ENCODE measurements at regions not wholly inside any gene's neighbourhood (a gene's known extent, or its start where the extent isn't known, plus 50 kb on each side); places are given as distances from the start of the nearest gene placed in this dataset.

DNA sequence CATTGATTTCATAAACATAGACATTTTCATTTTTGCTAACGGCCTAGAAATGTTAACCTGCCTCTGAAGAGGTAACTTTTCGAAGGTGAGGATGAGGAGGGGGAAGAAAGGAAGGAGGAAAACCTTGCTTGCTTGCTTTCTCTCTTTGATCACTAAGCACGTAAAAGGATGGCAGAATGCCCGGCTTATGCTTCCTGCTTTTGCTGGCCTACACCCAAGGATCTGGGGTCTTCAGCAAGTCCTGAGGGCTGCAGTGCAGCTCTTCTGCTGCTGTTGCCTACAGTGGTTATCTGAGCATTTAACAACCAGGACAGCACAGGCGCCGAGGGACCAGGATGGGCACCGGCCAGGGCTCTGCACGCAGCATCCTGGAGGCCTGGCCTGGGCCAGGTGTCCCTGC, 150.8 kb upstream of the TAB2 start:
- POLR2A ChIA-PET = interaction anchor here (0.9 kb wide), 1 partner anchor 69 kb away, joined by 4 read pairs; no protein-coding TSS in a partner anchor
- Histone ChIP-seq H3K27me3 (ENCODE audit: control insufficient read depth in 2 of 2, insufficient read depth in 2 of 2, low read length in 2 of 2) (peaks cover 0 to 2% of the 10 kb centered on the region in 2 experiments; a peak in 1 of 5 replicates), H3K4me2 (ENCODE audit: insufficient read depth, low read length) (no peak overlapping the region), H3K4me1 (replicated peaks in 1 of 2; ENCODE audit: control insufficient read depth in 2 of 2, insufficient read depth in 2 of 2, low read length in 2 of 2) (peaks cover 3 to 6% of the 10 kb centered on the region in 2 experiments; a peak in 4 of 5 replicates), H4K20me1 (replicated peaks; ENCODE audit: control insufficient read depth, insufficient read depth, low read length) (no peaks in the 10 kb centered on the region), H3K9me3 (replicated peaks; ENCODE audit: control insufficient read depth, insufficient read depth, low read depth, low read length) (no peaks in the 10 kb centered on the region), H3K27ac (ENCODE audit: extremely low read depth, low read depth, low read length) (no peak overlapping the region), H3K4me3 (no peak overlapping the region), H3K36me3 (ENCODE audit: control insufficient read depth, insufficient read depth, low read length) (no peaks in the 10 kb centered on the region), H3K9ac (ENCODE audit: insufficient read depth in 1 of 2, low read depth in 2 of 2, low read length in 2 of 2) (no peak overlapping the region), H3K9me1 (ENCODE audit: control insufficient read depth, insufficient read depth, low read length) (no peaks in the 10 kb centered on the region), H2AFZ (ENCODE audit: low read depth, low read length) (no peak overlapping the region), H3K79me2 (ENCODE audit: control insufficient read depth, insufficient read depth, low read length) (no peaks in the 10 kb centered on the region)
- FAIRE-seq (no peak), ATAC-seq (no peak), DNase-seq (ENCODE audit: extremely low read depth in 1 of 4, low spot score in 3 of 4) (no peak)
- WGBS (ENCODE audit: insufficient coverage, low coverage, missing lambda C conversion rate) = 47% methylated on average over 8 of the region's 8 CpGs
- intact Hi-C loops (cut with micrococcal nuclease) (no loop called here), in situ Hi-C loops (cut with MboI) (no loop called here)
- BruUV-seq (replicated peaks) = no TSS peak
- CTCF ChIA-PET (ENCODE audit: low intra/inter-chr PET ratio) = no interaction called here
- no peak for TF ChIP-seq RBM15 (IDR thresholded peaks at IDR 0.05; ENCODE audit: insufficient read depth, low read length)
- TF ChIP-seq ZZZ3 (IDR thresholded peaks at IDR 0.05) = no peak
- TF ChIP-seq, protein P1, sequence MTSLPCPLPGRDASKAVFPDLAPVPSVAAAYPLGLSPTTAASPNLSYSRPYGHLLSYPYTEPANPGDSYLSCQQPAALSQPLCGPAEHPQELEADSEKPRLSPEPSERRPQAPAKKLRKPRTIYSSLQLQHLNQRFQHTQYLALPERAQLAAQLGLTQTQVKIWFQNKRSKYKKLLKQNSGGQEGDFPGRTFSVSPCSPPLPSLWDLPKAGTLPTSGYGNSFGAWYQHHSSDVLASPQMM (CRISPR knock-in tag; IDR thresholded peaks at IDR 0.05) = no peak
- TF ChIP-seq FOXM1 (IDR thresholded peaks at IDR 0.05; ENCODE audit: low read depth) = no peak
- no peak for TF ChIP-seq FOXM1 (CRISPR knock-in tag; IDR thresholded peaks at IDR 0.05; ENCODE audit: low read depth)
- TF ChIP-seq, protein P2, sequence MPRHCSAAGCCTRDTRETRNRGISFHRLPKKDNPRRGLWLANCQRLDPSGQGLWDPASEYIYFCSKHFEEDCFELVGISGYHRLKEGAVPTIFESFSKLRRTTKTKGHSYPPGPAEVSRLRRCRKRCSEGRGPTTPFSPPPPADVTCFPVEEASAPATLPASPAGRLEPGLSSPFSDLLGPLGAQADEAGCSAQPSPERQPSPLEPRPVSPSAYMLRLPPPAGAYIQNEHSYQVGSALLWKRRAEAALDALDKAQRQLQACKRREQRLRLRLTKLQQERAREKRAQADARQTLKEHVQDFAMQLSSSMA (CRISPR knock-in tag; IDR thresholded peaks at IDR 0.05) = no peak
- TF ChIP-seq, protein P3, sequence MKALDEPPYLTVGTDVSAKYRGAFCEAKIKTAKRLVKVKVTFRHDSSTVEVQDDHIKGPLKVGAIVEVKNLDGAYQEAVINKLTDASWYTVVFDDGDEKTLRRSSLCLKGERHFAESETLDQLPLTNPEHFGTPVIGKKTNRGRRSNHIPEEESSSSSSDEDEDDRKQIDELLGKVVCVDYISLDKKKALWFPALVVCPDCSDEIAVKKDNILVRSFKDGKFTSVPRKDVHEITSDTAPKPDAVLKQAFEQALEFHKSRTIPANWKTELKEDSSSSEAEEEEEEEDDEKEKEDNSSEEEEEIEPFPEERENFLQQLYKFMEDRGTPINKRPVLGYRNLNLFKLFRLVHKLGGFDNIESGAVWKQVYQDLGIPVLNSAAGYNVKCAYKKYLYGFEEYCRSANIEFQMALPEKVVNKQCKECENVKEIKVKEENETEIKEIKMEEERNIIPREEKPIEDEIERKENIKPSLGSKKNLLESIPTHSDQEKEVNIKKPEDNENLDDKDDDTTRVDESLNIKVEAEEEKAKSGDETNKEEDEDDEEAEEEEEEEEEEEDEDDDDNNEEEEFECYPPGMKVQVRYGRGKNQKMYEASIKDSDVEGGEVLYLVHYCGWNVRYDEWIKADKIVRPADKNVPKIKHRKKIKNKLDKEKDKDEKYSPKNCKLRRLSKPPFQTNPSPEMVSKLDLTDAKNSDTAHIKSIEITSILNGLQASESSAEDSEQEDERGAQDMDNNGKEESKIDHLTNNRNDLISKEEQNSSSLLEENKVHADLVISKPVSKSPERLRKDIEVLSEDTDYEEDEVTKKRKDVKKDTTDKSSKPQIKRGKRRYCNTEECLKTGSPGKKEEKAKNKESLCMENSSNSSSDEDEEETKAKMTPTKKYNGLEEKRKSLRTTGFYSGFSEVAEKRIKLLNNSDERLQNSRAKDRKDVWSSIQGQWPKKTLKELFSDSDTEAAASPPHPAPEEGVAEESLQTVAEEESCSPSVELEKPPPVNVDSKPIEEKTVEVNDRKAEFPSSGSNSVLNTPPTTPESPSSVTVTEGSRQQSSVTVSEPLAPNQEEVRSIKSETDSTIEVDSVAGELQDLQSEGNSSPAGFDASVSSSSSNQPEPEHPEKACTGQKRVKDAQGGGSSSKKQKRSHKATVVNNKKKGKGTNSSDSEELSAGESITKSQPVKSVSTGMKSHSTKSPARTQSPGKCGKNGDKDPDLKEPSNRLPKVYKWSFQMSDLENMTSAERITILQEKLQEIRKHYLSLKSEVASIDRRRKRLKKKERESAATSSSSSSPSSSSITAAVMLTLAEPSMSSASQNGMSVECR (CRISPR knock-in tag; IDR thresholded peaks at IDR 0.05) = no peak
- no peak for TF ChIP-seq ASH1L (IDR thresholded peaks at IDR 0.05; ENCODE audit: borderline replicate concordance, low read depth, partially characterized antibody)
- TF ChIP-seq, protein P4, sequence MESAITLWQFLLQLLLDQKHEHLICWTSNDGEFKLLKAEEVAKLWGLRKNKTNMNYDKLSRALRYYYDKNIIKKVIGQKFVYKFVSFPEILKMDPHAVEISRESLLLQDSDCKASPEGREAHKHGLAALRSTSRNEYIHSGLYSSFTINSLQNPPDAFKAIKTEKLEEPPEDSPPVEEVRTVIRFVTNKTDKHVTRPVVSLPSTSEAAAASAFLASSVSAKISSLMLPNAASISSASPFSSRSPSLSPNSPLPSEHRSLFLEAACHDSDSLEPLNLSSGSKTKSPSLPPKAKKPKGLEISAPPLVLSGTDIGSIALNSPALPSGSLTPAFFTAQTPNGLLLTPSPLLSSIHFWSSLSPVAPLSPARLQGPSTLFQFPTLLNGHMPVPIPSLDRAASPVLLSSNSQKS (CRISPR knock-in tag; IDR thresholded peaks at IDR 0.05) = no peak
- TF ChIP-seq HMG20A (CRISPR knock-in tag; conservative IDR thresholded peaks at IDR 0.05) = no peak
- no peak for TF ChIP-seq ETV6 (IDR thresholded peaks at IDR 0.05; ENCODE audit: borderline replicate concordance in 1 of 2, low read depth in 2 of 2, low read length in 1 of 2)
- TF ChIP-seq ETV6 (CRISPR knock-in tag; IDR thresholded peaks at IDR 0.05; ENCODE audit: borderline replicate concordance) = no peak
